Spleen (tissue), 11 donors: ENCODE measurements at regions not wholly inside any gene's neighbourhood (a gene's known extent, or its start where the extent isn't known, plus 50 kb on each side); places are given as distances from the start of the nearest gene placed in this dataset.

ENCODE experiments used
- DNase-seq: peaks from one replicate; pipeline ENCODE4 v3.0.0-alpha.2; 2020
- H3K27ac ChIP-seq, 8 donors: fragments of 200-600 bp; sonication (generic) in 7 of 8; 1 replicate in 4 of 8; 2 replicates in 4 of 8; pipeline versions ENCODE4 v1.5.0 to v1.8.0; 2016 to 2021; ENCODE audit warnings: inconsistent platforms in 4 of 8, mild to moderate bottlenecking in 4 of 8, moderate library complexity in 1 of 8
- H3K27me3 ChIP-seq, 7 donors: fragments of 200-600 bp; sonication (generic) in 6 of 7; replicated peaks in 1 of 7; 1 replicate in 4 of 7; 2 replicates in 3 of 7; pipeline versions ENCODE4 v1.5.0 to v1.8.0; 2016 to 2021; ENCODE audit warnings: inconsistent platforms in 3 of 7, mild to moderate bottlenecking in 1 of 7
- H3K36me3 ChIP-seq, 6 donors: fragments of 200-600 bp; sonication (generic) in 5 of 6; 1 replicate in 4 of 6; 2 replicates in 2 of 6; pipeline versions ENCODE4 v1.5.0 to v1.8.0; 2016 to 2021; ENCODE audit warnings: inconsistent platforms in 2 of 6
- H3K4me1 ChIP-seq, 6 donors: fragments of 200-600 bp; sonication (generic) in 5 of 6; 1 replicate in 3 of 6; 2 replicates in 3 of 6; pipeline versions ENCODE4 v1.5.0 to v1.8.0; 2016 to 2021; ENCODE audit warnings: inconsistent platforms in 3 of 6
- H3K4me3 ChIP-seq, 8 donors: fragments of 200-600 bp; sonication (generic) in 7 of 8; 1 replicate in 4 of 8; 2 replicates in 4 of 8; pipeline versions ENCODE4 v1.5.0 to v1.8.0; 2016 to 2021; ENCODE audit warnings: inconsistent platforms in 4 of 8, mild to moderate bottlenecking in 4 of 8, moderate library complexity in 2 of 8
- H3K9me3 ChIP-seq, 8 donors: fragments of 200-600 bp; sonication (generic) in 7 of 8; 1 replicate in 4 of 8; 2 replicates in 4 of 8; pipeline versions ENCODE4 v1.5.0 to v1.8.0; 2016 to 2021; ENCODE audit warnings: inconsistent platforms in 4 of 8
- POLR2A ChIP-seq, 3 donors: fragments of 450-650 bp; IDR thresholded peaks; one replicate each; pipeline ENCODE4 v1.5.1; 2017; ENCODE audit warnings: antibody characterized with exemption in 3 of 3, mild to moderate bottlenecking in 1 of 3
- POLR2AphosphoS5 ChIP-seq, 3 donors: sonication (generic); formaldehyde crosslinking; IDR thresholded peaks; one replicate each; pipeline ENCODE4 v1.5.1; 2017; ENCODE audit warnings: antibody characterized with exemption in 3 of 3
- WGBS, 5 donors: extraction: QIAGEN DNeasy Blood & Tissue Kit in 3 of 5; methylation state at CpG; one replicate each; pipeline versions ENCODE4 v1.1.5 to v1.1.7; 2013 to 2018; 5-methylcytosine and 5-hydroxymethylcytosine counted together
- intact Hi-C: fragments of 100-400 bp; cut with DNase I; formaldehyde crosslinking; loops from one replicate; pipeline ENCODE4 v1.15.0; 2023; ENCODE audit warnings: low total_unique reads
- TF ChIP-seq, protein P1 (sequence below), 11 experiments: fragments of 200-600 bp in 7 of 11; fragments of 450-650 bp in 4 of 11; sonication (generic) in 4 of 11; IDR thresholded peaks in 8 of 11; conservative IDR thresholded peaks in 3 of 11; 1 replicate in 7 of 11; 2 replicates in 4 of 11; pipeline versions ENCODE4 v1.4.0 to v1.8.0; 2016 to 2021; ENCODE audit warnings: antibody characterized with exemption in 11 of 11, inconsistent platforms in 4 of 11, mild to moderate bottlenecking in 1 of 11
- donor health status: healthy with polysubstance abuse.
- donor health status: DM: no; HTN: no; CAD: no; lungs with moderate emphysema.
- donor health status: DM: no; HTN: no; CAD: no.
- donor health status: Bipolar disorder and iron deficiency.
- donor health status: healthy.
- donor health status: DM: no; HTN: no; CAD: no.
- donor health status: DM: yes; HTN: yes; CAD: no.

DNA sequence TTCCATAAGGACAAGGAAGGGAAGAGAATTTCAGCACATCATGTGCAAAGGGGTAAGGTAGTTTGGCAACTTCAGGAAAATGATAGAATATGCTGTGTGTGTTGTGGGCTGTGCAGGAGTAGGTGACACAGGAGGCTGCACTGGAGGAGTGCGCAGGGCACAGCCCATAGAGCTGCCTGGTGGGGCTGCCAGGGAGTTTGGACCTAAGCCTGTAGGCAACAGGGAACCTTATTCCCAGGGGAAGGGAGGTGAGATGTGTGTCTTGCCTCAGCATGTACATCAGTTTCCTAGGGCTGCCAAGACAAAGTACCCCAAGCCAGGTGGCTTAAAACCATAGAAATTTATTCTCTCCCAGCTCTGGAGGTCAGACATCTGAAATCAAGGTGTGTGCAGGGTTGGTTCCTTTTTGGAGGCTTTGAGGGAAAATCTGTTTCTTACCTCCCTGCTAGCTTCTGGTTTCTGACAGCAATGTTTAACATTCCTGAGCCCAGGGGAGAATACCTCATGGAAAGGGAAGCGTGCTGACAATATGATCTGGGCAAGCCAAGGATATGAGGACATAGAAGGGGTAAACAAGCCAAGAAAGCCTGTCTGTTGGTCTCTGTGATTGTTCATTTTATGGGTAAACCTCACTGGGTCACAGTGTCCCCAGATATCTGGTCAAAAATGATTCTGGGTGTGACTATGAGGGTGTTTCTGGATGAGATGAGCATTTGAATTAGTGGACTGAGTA is 174.0 kb upstream of the NTF3 start:
- Histone ChIP-seq H3K36me3 (no peaks in the 10 kb centered on the region), H3K4me3 (no peak overlapping the region), H3K27ac (no peak overlapping the region), H3K27me3 (peaks cover 0 to 18% (median 0%) of the 10 kb centered on the region in 7 donors), H3K4me1 (no peaks in the 10 kb centered on the region), H3K9me3 (no peaks in the 10 kb centered on the region)
- 82 to 96% (median 89%) methylated on average over 2 of the region's 2 CpGs for WGBS, 5 donors
- intact Hi-C loops = no loop called here
- no peak for DNase-seq
- no peak for TF ChIP-seq POLR2A (IDR thresholded peaks at IDR 0.05)
- TF ChIP-seq, protein P1, sequence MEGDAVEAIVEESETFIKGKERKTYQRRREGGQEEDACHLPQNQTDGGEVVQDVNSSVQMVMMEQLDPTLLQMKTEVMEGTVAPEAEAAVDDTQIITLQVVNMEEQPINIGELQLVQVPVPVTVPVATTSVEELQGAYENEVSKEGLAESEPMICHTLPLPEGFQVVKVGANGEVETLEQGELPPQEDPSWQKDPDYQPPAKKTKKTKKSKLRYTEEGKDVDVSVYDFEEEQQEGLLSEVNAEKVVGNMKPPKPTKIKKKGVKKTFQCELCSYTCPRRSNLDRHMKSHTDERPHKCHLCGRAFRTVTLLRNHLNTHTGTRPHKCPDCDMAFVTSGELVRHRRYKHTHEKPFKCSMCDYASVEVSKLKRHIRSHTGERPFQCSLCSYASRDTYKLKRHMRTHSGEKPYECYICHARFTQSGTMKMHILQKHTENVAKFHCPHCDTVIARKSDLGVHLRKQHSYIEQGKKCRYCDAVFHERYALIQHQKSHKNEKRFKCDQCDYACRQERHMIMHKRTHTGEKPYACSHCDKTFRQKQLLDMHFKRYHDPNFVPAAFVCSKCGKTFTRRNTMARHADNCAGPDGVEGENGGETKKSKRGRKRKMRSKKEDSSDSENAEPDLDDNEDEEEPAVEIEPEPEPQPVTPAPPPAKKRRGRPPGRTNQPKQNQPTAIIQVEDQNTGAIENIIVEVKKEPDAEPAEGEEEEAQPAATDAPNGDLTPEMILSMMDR (IDR thresholded peaks at IDR 0.05 in 8 of 11, conservative IDR thresholded peaks at IDR 0.05 in 3 of 11) = no peak
- no peak for TF ChIP-seq POLR2AphosphoS5 (IDR thresholded peaks at IDR 0.05)

DNA sequence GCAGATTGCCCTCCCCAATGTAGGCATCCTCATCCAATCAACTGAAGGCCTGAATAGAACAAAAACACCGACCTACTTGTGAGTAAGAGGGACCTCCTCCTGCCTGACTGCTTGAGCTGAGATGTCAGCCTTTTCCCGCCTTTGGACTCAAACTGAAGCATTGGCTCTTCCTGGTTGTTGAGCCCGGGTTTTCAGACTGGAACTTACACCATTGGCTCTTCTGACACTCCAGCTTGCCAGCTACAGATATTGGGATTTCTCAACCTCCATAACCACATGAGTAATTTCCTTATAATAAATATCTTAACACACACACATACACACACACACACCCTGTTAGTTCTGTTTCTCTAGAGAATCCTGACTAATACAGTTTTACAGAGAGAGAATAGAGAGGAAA is 173.4 kb upstream of the NTF3 start:
- 53 to 84% (median 69%) methylated on average over 3 of the region's 3 CpGs for WGBS, 5 donors
- Histone ChIP-seq H3K36me3 (no peaks in the 10 kb centered on the region), H3K4me1 (no peaks in the 10 kb centered on the region), H3K9me3 (no peaks in the 10 kb centered on the region), H3K27ac (no peak overlapping the region), H3K27me3 (peaks cover 0 to 18% (median 0%) of the 10 kb centered on the region in 7 donors), H3K4me3 (no peak overlapping the region)
- intact Hi-C loops = no loop called here
- TF ChIP-seq POLR2A (IDR thresholded peaks at IDR 0.05) = no peak
- no peak for DNase-seq

DNA sequence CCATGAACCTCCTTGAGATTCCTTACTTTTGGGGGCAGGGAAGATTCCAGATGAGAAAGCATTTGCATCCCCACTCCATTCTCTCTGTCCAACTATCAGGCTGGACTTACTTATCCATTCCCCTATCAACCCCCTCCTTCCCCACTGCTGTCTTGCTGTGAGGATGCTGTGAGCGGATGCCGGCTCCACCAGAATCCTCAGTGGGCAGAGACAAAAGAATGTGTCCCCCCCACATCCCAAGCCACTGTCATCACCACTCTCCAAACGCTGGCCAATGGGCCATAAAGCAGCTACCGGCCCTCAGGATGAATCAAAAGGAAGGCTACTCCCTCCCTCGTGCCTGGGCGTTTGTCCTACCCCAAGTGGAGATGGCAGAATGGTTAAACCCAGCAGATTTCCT is 173.0 kb upstream of the NTF3 start:
- H3K27me3 ChIP-seq = peaks cover 0 to 18% (median 0%) of the 10 kb centered on the region in 7 donors
- intact Hi-C loops = no loop called here
- no peaks in the 10 kb centered on the region for H3K4me1 ChIP-seq
- TF ChIP-seq POLR2A (IDR thresholded peaks at IDR 0.05) = no peak
- TF ChIP-seq, protein P1 (IDR thresholded peaks at IDR 0.05 in 8 of 11, conservative IDR thresholded peaks at IDR 0.05 in 3 of 11) = no peak
- no peak for TF ChIP-seq POLR2AphosphoS5 (IDR thresholded peaks at IDR 0.05)
- H3K4me3 ChIP-seq = no peak overlapping the region
- H3K9me3 ChIP-seq = no peaks in the 10 kb centered on the region
- WGBS, 5 donors = 69 to 88% (median 85%) methylated on average over 6 of the region's 6 CpGs
- H3K27ac ChIP-seq = no peak overlapping the region
- no peaks in the 10 kb centered on the region for H3K36me3 ChIP-seq
- DNase-seq = no peak

DNA sequence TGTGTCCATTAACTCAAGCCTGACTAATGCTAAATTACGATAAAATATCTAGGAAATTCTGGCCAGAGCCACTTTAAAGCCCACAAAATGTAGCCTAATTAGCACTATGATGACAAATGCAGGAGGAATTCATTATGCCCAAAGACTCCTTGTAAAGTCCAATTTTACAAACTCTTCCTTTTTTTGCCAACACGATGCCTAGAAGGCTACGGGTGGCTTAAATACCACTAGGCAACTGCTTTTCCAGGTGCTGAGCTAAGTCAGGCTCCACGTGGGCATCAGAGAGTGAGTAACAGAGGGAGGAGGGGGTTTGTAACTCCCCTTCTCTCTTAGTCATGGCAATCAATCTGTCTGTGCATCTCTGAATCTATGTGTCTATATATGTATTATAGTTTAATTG is 172.4 kb upstream of the NTF3 start:
- TF ChIP-seq POLR2AphosphoS5 (IDR thresholded peaks at IDR 0.05) (no peak), POLR2A (IDR thresholded peaks at IDR 0.05) (no peak)
- TF ChIP-seq, protein P1 (IDR thresholded peaks at IDR 0.05 in 8 of 11, conservative IDR thresholded peaks at IDR 0.05 in 3 of 11) = no peak
- WGBS, 5 donors = 56 to 74% (median 66%) methylated on average over 4 of the region's 4 CpGs

More for the DNA sequence above, 172.4 kb upstream of the NTF3 start:
- no peak overlapping the region for H3K4me3 ChIP-seq
- no peak for DNase-seq
- H3K36me3 ChIP-seq = no peaks in the 10 kb centered on the region
- H3K4me1 ChIP-seq = no peaks in the 10 kb centered on the region
- H3K9me3 ChIP-seq = no peaks in the 10 kb centered on the region
- peaks cover 0 to 18% (median 0%) of the 10 kb centered on the region in 7 donors for H3K27me3 ChIP-seq
- H3K27ac ChIP-seq = no peak overlapping the region
- intact Hi-C loops = no loop called here
